Hypothalamus (tissue), 51 donors: ENCODE measurements at regions not wholly inside any gene's neighbourhood (a gene's known extent, or its start where the extent isn't known, plus 50 kb on each side); places are given as distances from the start of the nearest gene placed in this dataset.
A peak's percentile ranks its signal among the peaks of the same experiment; 100 is the strongest.

ENCODE experiments used
- DNase-seq, 51 donors: peaks; one replicate each; lab custom pipeline; 2025; lab: John Stamatoyannopoulos, UW

- no peak for DNase-seq
Observed at GRCh38 chr3:176934698-176935097, 262.6 kb downstream of the TBL1XR1 start.

GRCh38 chr3:176933704-176934103 lies 263.6 kb downstream of the TBL1XR1 start:
- no peak for DNase-seq

DNA sequence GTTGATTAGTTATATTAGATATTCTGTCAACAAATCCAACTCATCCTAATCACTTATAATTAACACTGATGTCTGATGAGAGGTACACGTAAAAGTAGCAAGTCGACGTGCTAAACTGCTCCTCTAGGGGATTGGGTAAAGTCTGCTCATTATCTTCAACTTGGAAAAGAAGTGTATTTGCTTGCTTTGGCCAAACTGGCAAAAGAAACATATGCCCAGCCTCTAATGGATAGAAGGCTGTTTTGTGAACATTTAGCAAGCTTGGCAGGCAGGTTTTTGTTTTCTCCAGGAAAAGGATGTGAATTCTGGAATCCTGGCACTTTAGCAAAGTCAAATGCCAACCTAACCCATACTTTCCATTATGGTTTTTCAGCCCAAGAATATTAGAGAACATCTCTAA lies 264.8 kb downstream of the TBL1XR1 start:
- DNase-seq, result no peak

GRCh38 chr3:176931991-176932390 lies 265.3 kb downstream of the TBL1XR1 start:
- DNase-seq, result no peak

- no peak for DNase-seq
Observed at GRCh38 chr3:176930942-176931341, 266.3 kb downstream of the TBL1XR1 start.

GRCh38 chr3:176928582-176928931 lies 268.7 kb downstream of the TBL1XR1 start:
- DNase-seq, result no peak

DNA sequence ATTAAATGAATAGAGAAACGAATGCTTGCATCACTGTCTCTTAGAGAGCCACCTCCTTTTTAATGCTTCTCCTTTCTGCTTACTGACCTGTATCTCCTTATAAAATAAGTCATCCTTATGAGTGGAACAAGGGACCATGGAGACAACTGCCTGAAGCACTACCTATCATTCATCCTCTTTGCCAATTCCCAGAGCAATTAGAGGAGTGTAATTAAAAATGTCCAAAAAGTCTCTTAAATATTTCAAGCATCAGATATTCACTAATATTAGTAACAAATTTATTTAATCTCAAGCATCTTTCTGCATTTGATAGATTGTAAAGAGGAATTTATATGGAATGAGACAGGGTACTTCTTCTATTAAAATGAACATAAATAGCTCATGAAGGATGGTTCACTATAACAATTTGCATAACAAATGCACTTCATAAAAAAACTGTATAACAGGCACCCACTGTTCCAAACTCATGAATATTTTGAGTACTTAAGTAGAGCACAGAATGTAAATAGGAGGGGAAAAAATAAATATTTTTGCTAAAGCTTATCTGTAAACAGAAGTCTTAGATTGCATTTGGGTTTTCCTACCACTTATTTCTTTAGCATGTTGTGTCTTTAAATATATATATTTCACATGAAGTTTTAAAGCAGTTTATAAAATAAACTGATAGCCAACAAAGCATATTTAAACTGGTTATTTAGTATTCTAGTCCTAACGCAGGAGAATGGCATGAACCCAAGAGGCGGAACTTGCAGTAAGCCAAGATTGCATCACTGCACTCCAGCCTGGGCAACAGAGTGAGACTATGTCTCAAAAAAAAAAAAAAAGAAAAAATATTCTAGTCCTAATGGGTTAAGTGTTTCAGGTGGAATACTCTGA lies 269.3 kb downstream of the TBL1XR1 start:
- DNase-seq, result peak in 14 of 51 donors; percentile 2 to 45 (median 14)

- DNase-seq, result no peak
Observed at GRCh38 chr3:176927280-176927679, 270.0 kb downstream of the TBL1XR1 start.

- no peak for DNase-seq
Observed at GRCh38 chr3:176926688-176927087, 270.6 kb downstream of the TBL1XR1 start.

- no peak for DNase-seq
Observed at GRCh38 chr3:176926034-176926433, 271.2 kb downstream of the TBL1XR1 start.

- DNase-seq, result no peak
Observed at GRCh38 chr3:176920766-176921160, 276.5 kb downstream of the TBL1XR1 start.

- peak in 2 of 51 donors; percentile 13 to 22 for DNase-seq
Observed at GRCh38 chr3:176919836-176920765, 277.2 kb downstream of the TBL1XR1 start.

DNA sequence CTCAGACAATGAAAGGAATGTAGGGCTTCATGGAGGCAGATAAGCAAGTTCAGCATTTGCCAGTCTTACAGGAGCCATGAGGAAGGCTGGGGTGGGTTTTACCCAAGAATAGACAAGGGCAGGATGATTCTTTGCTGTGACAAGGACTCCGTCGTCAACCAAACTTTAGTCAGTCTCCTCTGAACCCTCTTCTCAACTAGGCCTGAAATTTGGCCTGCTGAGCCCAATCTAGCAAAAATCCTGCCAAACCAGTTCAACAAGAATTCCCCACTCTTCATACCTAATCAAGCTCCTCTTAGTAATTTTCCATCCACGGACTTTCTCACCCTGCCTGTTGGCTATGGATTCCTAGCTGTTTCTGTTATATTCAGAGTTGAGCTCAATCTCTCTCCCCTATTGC lies 280.5 kb downstream of the TBL1XR1 start:
- no peak for DNase-seq

- no peak for DNase-seq
Observed at GRCh38 chr3:176914764-176915163, 282.5 kb downstream of the TBL1XR1 start.

DNA sequence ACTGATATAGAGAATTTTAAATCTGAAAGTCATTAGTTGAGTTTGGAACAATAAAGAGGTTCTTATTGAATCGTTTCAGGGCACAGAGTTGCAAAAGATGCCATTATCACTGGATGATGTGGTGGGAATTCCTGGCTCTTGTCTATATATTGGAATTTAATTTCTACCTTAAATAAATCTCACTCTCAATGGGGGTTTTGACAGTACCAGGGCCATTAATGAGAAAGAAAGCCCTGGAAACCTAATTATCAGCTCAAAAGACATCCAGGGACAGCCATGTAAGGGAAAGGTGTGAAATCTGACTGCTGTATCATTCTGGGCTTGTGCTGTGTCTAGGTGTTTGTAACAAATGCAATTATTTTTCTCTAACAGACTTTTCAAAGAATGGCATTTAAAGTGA lies 285.7 kb downstream of the TBL1XR1 start:
- DNase-seq, result no peak

GRCh38 chr3:176909044-176909443 lies 288.2 kb downstream of the TBL1XR1 start:
- no peak for DNase-seq

DNA sequence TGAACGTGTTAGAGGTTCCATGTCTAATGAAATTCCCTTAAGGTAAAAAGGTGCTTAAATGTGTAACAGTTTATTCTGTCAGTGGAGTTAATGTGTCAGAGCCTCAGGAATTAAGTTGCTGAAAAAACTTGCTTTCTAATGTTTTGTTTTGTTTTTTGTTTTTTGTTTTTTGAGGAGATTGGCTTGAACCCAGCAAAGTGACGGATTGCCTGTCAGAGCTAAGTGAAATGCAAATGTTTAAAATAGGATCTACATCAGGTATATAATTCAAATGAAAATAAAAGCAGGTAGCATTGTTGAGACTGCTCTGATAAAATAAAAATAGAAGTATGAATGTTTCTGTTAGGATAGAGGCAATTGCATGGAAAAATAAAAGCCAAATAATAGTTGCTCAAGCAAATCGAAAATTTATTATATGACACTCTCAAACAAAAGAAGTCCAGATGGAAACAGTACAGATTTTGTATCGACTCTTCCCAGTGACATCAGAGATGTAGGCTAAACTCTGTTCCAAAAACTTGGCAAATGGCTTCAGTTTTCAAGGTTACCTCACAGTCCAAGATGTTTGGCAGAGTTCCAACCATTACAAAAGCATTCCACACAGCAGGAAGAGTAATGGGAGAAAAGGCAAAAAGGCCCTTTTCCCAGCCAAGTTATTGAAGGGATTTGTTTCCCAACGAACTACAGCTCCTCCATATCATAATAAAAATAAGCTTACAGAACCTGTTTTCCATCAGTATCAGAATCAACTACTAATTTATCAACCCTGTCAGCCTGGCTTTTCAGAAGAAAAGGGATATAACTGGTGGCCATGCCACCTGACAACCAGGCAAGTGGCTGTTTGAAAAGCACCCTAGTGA lies 291.0 kb downstream of the TBL1XR1 start:
- DNase-seq, result no peak

DNA sequence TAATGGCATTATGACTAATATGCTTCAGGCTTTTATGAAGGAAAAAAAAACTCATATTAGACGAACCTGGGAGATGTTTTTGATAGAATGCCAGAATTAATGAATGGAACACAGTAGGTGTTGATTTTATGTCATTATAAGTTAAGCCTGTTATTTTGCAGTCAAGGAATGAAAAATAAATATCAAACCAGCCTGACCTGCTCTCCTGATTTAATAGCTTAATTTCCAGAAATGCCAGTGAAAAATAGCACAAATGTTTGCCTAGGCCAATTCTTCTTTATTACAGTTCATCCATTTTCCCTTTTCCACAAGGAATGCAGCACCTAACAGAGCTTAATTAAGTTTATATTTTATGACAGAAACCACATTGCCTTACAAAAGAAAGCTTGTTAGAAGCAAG lies 292.0 kb downstream of the TBL1XR1 start:
- DNase-seq, result no peak

- no peak for DNase-seq
Observed at GRCh38 chr3:176904506-176904905, 292.8 kb downstream of the TBL1XR1 start.

DNA sequence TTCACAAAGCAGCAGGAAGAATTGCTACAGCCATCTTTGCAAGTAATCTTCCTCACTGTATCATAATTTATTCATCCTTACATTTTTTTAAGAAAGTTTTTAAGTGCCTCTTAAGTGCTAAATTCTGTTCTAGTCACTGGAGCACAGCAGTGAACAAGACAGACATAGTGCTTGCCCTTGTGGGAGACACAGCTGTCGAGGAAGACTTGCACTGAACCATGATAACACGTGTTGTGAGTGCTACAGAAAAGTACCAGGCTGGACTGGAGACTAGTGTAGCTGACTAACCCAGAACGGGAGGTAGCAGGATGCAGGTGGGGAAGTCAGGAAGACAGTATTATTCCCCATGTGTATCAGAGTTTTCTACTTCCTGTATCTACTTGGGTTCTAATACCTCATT lies 300.6 kb downstream of the TBL1XR1 start:
- DNase-seq, result no peak

GRCh38 chr3:176896165-176896564 lies 301.1 kb downstream of the TBL1XR1 start:
- DNase-seq, result no peak
